GM23248 (cell line): ENCODE measurements at regions not wholly inside any gene's neighbourhood (a gene's known extent, or its start where the extent isn't known, plus 50 kb on each side); places are given as distances from the start of the nearest gene placed in this dataset.

Experiments used
- DNase-seq: peaks from one replicate; pipeline ENCODE4 v3.0.0-alpha.2; 2015
- H2AFZ ChIP-seq: fragments of 200-600 bp; sonication (generic); 2 replicates; pipeline ENCODE4 v1.6.1; 2016; ENCODE audit warnings: antibody characterized with exemption
- H3F3A ChIP-seq: fragments of 200-600 bp; sonication (generic); 2 replicates; pipeline ENCODE4 v1.6.1; 2016; ENCODE audit warnings: mild to moderate bottlenecking, antibody characterized with exemption, mixed run types; ENCODE audit not compliant: insufficient read depth
- H3K27ac ChIP-seq: fragments of 200-600 bp; sonication (generic); 2 replicates; pipeline ENCODE4 v1.5.1; 2016; ENCODE audit warnings: mild to moderate bottlenecking
- H3K27me3 ChIP-seq: fragments of 200-600 bp; sonication (generic); replicated peaks from 2 replicates; pipeline ENCODE4 v1.6.1; 2016; ENCODE audit warnings: mild to moderate bottlenecking; ENCODE audit not compliant: insufficient read depth
- H3K36me3 ChIP-seq: fragments of 200-600 bp; sonication (generic); 2 replicates; pipeline ENCODE4 v1.6.1; 2016; ENCODE audit warnings: low read depth, mild to moderate bottlenecking
- H3K4me1 ChIP-seq: fragments of 200-600 bp; sonication (generic); 2 replicates; pipeline ENCODE4 v1.6.1; 2016; ENCODE audit warnings: mild to moderate bottlenecking; ENCODE audit not compliant: insufficient read depth
- H3K4me2 ChIP-seq: fragments of 200-600 bp; sonication (generic); one replicate; pipeline ENCODE4 v1.6.1; 2016; ENCODE audit warnings: mild to moderate bottlenecking; ENCODE audit not compliant: unreplicated experiment
- H3K4me3 ChIP-seq: fragments of 200-600 bp; sonication (generic); 2 replicates; pipeline ENCODE4 v1.5.1; 2016; ENCODE audit warnings: mild to moderate bottlenecking
- H3K79me2 ChIP-seq: fragments of 200-600 bp; sonication (generic); 2 replicates; pipeline ENCODE4 v1.6.1; 2016; ENCODE audit warnings: mild to moderate bottlenecking; ENCODE audit not compliant: insufficient read depth
- H3K9ac ChIP-seq: fragments of 200-600 bp; sonication (generic); 2 replicates; pipeline ENCODE4 v1.6.1; 2016; ENCODE audit warnings: mild to moderate bottlenecking
- H3K9me2 ChIP-seq: fragments of 200-600 bp; sonication (generic); 2 replicates; pipeline ENCODE4 v1.6.1; 2016; ENCODE audit warnings: mixed run types, mild to moderate bottlenecking, moderate library complexity; ENCODE audit not compliant: insufficient read depth
- H3K9me3 ChIP-seq: fragments of 200-600 bp; sonication (generic); one replicate; pipeline ENCODE4 v1.6.1; 2017; ENCODE audit warnings: low read depth
- H4K20me1 ChIP-seq: fragments of 200-600 bp; sonication (generic); 2 replicates; pipeline ENCODE4 v1.6.0; 2016; ENCODE audit not compliant: insufficient read depth
- EZH2 ChIP-seq: fragments of 200-600 bp; sonication (generic); IDR thresholded peaks from 2 replicates; pipeline ENCODE4 v1.6.1; 2018; ENCODE audit warnings: antibody characterized with exemption, mild to moderate bottlenecking; ENCODE audit not compliant: insufficient read depth, poor library complexity, severe bottlenecking
- EZH2phosphoT487 ChIP-seq: fragments of 200-600 bp; sonication (generic); IDR thresholded peaks from 2 replicates; pipeline ENCODE4 v1.6.1; 2018; ENCODE audit warnings: antibody characterized with exemption, moderate library complexity, mild to moderate bottlenecking, low read depth; ENCODE audit not compliant: insufficient read depth
- WGBS, 2 experiments: methylation state at CpG; one replicate each; pipeline ENCODE4 v1.1.6; 2015 to 2017; ENCODE audit warnings: low lambda C conversion rate in 2 of 2, low coverage in 1 of 2; ENCODE audit errors: missing lambda C conversion rate in 2 of 2; 5-methylcytosine and 5-hydroxymethylcytosine counted together
- in situ Hi-C: fragments of 300-500 bp; cut with MboI; formaldehyde crosslinking; loops from 2 replicates; pipeline ENCODE4 v1.15.0; 2020

- Histone ChIP-seq H3K27me3 (no peaks in the 10 kb centered on the region), H2AFZ (no peak overlapping the region), H4K20me1 (no peaks in the 10 kb centered on the region), H3K36me3 (no peaks in the 10 kb centered on the region), H3K4me2 (no peak overlapping the region), H3K9me2 (no peaks in the 10 kb centered on the region), H3K27ac (no peak overlapping the region), H3K4me1 (no peaks in the 10 kb centered on the region), H3K9me3 (peaks cover 2% of the 10 kb centered on the region), H3F3A (no peaks in the 10 kb centered on the region), H3K4me3 (no peak overlapping the region), H3K9ac (no peak overlapping the region), H3K79me2 (no peaks in the 10 kb centered on the region)
- TF ChIP-seq EZH2 (no peak), EZH2phosphoT487 (no peak)
- no peak for DNase-seq
- in situ Hi-C loops: no loop called here
- 16 to 20% methylated on average over 5 of the region's 5 CpGs for WGBS, 2 experiments
Measured at GRCh38 chr2:116440104-116440653, 1374.3 kb upstream of the DDX18 start.

DNA sequence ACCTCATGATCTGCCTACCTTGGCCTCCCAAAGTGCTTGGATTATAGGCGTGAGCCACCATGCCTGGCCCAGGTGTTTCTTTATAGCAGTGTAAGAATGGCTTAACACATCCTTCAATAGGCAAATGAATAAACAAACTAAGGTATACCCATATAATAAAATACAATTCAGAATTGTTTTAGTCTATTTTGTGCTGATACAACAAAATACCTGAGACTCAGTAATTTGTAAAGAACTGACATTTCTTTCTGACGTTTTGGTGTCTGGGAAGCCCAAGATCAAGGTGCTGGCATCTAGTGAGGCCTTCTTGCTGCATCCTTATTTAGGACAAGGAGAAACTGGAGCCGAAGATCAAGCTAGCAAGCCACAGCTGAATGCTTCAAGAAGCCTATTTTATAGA, 1372.1 kb upstream of the DDX18 start:
- no peaks in the 10 kb centered on the region for H3K36me3 ChIP-seq
- peaks cover under 1% of the 10 kb centered on the region for H3K9me3 ChIP-seq
- DNase-seq: no peak
- no peak overlapping the region for H3K4me3 ChIP-seq
- H3K9ac ChIP-seq: no peak overlapping the region
- 7 to 10% methylated on average over 3 of the region's 3 CpGs for WGBS, 2 experiments
- TF ChIP-seq EZH2phosphoT487: no peak
- TF ChIP-seq EZH2: no peak
- in situ Hi-C loops: no loop called here
- no peaks in the 10 kb centered on the region for H3K27me3 ChIP-seq
- H4K20me1 ChIP-seq: no peaks in the 10 kb centered on the region
- no peaks in the 10 kb centered on the region for H3K4me1 ChIP-seq
- no peaks in the 10 kb centered on the region for H3K9me2 ChIP-seq
- no peaks in the 10 kb centered on the region for H3K79me2 ChIP-seq
- no peaks in the 10 kb centered on the region for H3F3A ChIP-seq
- H2AFZ ChIP-seq: no peak overlapping the region
- H3K4me2 ChIP-seq: no peak overlapping the region
- H3K27ac ChIP-seq: no peak overlapping the region

GRCh38 chr2:116444256-116444872, 1370.1 kb upstream of the DDX18 start:
- H3K27ac ChIP-seq: no peak overlapping the region
- no peaks in the 10 kb centered on the region for H3K9me2 ChIP-seq
- 0 to 8% methylated on average over 1 of the region's 1 CpG for WGBS, 2 experiments

DNA sequence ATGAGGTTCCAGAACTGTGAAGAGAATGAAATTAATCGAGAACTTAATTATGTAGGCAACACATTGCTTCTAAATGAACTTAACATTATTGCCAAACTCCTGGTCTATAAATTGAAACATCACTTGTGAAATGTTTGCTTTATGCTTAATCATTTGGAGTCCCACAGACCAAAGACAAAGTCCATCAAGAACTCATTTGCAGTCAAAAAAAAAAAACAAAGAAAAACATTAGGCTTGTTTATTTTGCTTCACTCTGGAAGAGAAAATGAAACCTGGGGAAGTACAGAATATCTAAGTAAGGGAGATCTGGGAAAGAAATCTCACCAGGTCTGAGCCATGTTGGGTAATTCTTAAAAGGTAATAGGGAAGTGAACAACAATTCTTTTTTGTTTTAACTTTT, 1363.5 kb upstream of the DDX18 start:
- Histone ChIP-seq H3K9me2 (no peaks in the 10 kb centered on the region), H4K20me1 (no peaks in the 10 kb centered on the region), H3K4me1 (no peaks in the 10 kb centered on the region), H3K9me3 (no peaks in the 10 kb centered on the region), H3K36me3 (no peaks in the 10 kb centered on the region), H3K4me2 (no peak overlapping the region), H3F3A (no peaks in the 10 kb centered on the region), H3K4me3 (no peak overlapping the region), H3K79me2 (no peaks in the 10 kb centered on the region), H3K27me3 (no peaks in the 10 kb centered on the region), H3K27ac (no peak overlapping the region), H2AFZ (no peak overlapping the region), H3K9ac (no peak overlapping the region)
- TF ChIP-seq EZH2: no peak
- no peak for TF ChIP-seq EZH2phosphoT487
- in situ Hi-C loops: no loop called here
- no peak for DNase-seq
- 17 to 23% methylated on average over 1 of the region's 1 CpG for WGBS, 2 experiments

More at GRCh38 chr2:116444256-116444872, 1370.1 kb upstream of the DDX18 start:
- Histone ChIP-seq H3F3A (no peaks in the 10 kb centered on the region), H3K4me2 (no peak overlapping the region), H3K79me2 (no peaks in the 10 kb centered on the region), H3K9me3 (no peaks in the 10 kb centered on the region), H4K20me1 (no peaks in the 10 kb centered on the region), H3K4me3 (no peak overlapping the region), H3K9ac (no peak overlapping the region), H3K36me3 (no peaks in the 10 kb centered on the region), H2AFZ (no peak overlapping the region), H3K4me1 (no peaks in the 10 kb centered on the region), H3K27me3 (no peaks in the 10 kb centered on the region)
- in situ Hi-C loops: no loop called here
- DNase-seq: no peak
- TF ChIP-seq EZH2: no peak
- no peak for TF ChIP-seq EZH2phosphoT487
